Sigmoid colon (tissue), 4 donors: ENCODE measurements at regions not wholly inside any gene's neighbourhood (a gene's known extent, or its start where the extent isn't known, plus 50 kb on each side); places are given as distances from the start of the nearest gene placed in this dataset.
"Not testable (repeated sequence)": the region's sequence is repeated elsewhere in the genome, so short reads cannot be mapped to it uniquely, and the experiment has no call there.

Experiments
- EP300 ChIP-seq, 4 donors: sonication (generic); formaldehyde crosslinking; IDR thresholded peaks; one replicate each; pipeline ENCODE4 v1.6.1; 2017; ENCODE audit warnings: antibody characterized with exemption in 4 of 4
- TF ChIP-seq, protein P1 (sequence below), 4 experiments: fragments of 450-650 bp in 3 of 4; fragments of 200-600 bp in 1 of 4; IDR thresholded peaks; one replicate each; pipeline ENCODE4 v1.5.1; 2016 to 2019; ENCODE audit warnings: antibody characterized with exemption in 4 of 4, mild to moderate bottlenecking in 3 of 4, moderate library complexity in 2 of 4

DNA sequence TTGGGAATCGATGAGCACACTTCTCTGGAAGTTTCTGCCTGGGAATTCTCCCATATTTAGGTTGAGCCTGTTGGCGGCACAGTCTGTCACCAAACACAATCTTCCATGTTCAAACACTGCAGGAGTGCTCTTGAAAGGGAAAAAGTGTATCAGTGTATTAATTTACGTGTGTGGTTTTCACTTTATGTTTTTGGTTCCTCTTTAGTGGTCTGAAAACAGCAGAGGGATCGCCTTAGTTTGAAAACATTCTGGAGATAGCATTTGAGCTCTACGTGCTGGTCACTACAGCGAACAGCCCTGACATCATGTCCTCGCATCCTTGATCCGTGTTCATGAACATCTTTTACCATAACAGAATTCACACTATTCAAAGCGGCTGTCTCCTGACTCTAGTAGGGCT lies 57.3 kb upstream of the MTLN start:
- TF ChIP-seq, protein P1, sequence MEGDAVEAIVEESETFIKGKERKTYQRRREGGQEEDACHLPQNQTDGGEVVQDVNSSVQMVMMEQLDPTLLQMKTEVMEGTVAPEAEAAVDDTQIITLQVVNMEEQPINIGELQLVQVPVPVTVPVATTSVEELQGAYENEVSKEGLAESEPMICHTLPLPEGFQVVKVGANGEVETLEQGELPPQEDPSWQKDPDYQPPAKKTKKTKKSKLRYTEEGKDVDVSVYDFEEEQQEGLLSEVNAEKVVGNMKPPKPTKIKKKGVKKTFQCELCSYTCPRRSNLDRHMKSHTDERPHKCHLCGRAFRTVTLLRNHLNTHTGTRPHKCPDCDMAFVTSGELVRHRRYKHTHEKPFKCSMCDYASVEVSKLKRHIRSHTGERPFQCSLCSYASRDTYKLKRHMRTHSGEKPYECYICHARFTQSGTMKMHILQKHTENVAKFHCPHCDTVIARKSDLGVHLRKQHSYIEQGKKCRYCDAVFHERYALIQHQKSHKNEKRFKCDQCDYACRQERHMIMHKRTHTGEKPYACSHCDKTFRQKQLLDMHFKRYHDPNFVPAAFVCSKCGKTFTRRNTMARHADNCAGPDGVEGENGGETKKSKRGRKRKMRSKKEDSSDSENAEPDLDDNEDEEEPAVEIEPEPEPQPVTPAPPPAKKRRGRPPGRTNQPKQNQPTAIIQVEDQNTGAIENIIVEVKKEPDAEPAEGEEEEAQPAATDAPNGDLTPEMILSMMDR (IDR thresholded peaks at IDR 0.05): not testable (repeated sequence)
- TF ChIP-seq EP300 (IDR thresholded peaks at IDR 0.05): not testable (repeated sequence)
